Endometrium (tissue), 2 donors: ENCODE measurements at regions not wholly inside any gene's neighbourhood (a gene's known extent, or its start where the extent isn't known, plus 50 kb on each side); places are given as distances from the start of the nearest gene placed in this dataset.

Experiments used
- FAIRE-seq: peaks from 2 replicates; lab custom pipeline; 2012; peaks lifted over from hg19 to GRCh38; lab: Jason Lieb, UNC
- donor health status: control.
- donor health status: control.

DNA sequence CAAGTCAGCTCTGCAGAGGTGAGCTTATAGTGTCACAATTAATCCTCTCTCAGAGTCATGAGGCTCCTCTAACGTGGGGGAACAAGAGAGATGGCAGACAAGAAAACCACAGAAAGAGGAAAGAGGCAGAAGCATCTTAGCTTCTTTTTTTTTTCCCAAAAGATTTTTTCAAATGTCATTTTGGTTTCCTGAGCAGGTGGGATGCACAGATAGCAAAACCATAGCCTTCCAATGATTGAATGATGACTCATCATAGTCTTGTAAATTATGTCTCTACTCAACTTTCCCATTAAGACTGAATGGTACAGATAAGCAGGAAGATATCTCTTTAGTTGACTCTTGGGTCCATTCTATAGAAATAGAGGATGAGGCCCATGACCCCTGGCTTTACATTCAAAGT lies 162.8 kb upstream of the ZFHX3 start:
- no peak for FAIRE-seq

GRCh38 chr16:73210084-73210483 lies 162.2 kb upstream of the ZFHX3 start:
- FAIRE-seq, result no peak

DNA sequence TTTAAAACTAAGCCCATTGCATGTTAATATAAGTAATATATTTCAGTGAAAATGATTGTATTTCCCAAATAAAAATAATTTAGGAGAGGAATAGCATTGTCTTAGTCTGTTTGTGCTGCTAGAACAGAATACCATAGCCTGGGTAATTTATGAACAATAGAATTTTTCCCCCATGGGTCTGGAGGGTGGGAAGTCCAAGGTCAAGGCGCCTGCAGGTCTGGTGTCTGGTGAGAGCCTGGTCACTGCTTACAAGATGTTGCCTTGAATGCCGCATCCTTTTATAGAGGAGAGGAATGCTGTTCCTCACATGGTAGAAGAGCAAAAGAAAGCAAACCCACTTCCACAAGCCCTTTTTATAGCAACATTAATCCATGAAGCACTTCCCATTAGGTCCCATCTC lies 161.3 kb upstream of the ZFHX3 start:
- no peak for FAIRE-seq

- no peak for FAIRE-seq
Observed at GRCh38 chr16:73206151-73206707, 158.3 kb upstream of the ZFHX3 start.

DNA sequence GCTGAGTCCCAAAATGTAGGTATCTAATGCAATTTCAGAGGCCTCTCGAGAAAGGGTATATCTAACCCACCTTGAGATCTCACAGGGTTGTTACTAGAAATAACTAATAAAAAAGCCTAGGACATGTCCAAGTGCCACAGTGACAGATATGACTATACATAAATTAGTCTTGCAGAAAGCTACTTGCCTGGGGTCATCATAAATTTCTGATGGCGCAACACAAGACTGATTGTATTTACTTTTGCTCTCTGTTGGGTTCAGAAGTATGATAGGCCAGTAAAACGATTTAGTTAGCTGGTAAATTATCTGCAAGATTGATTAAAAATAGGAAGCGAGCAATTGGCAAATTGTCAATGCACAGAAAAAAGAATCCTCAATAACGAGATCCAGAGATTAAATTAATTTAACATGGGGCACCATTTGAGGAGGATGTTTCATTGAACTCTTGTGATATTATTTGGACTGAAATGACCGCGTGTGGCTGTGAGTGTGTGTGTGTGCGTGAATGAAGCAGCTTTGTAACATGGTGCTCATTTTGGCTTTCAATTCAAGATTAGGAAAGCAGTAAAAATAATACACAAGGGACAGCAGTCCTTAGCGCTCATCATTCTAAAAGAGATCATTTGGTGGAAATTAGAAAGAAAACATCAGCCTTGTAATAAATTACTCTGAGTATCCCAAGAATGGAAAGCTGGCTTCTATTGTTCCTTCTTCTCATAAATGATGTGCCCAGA lies 157.4 kb upstream of the ZFHX3 start:
- no peak for FAIRE-seq

- FAIRE-seq, result no peak
Observed at GRCh38 chr16:73204359-73205152, 156.6 kb upstream of the ZFHX3 start.

GRCh38 chr16:73202161-73202729 lies 154.3 kb upstream of the ZFHX3 start:
- FAIRE-seq, result no peak

DNA sequence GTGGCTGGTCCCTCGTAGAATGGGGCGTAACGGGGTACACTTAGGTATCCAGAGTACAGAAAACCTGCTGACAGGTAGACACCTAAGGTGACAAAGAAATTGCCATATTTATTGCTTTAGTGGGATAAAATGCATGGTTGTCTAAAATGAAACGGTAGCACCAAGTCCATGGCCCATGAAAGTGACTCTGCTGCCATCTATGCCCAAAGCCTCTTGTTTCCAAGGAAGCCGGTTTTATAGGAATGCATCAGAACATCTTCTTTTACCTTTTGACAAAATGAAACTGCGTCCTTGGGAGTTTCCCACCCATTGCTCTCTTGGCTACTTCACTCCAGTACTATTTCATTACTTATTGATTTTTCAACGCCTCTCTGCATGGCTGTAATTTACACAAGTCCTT lies 151.3 kb upstream of the ZFHX3 start:
- no peak for FAIRE-seq

GRCh38 chr16:73198481-73198880 lies 150.6 kb upstream of the ZFHX3 start:
- no peak for FAIRE-seq

DNA sequence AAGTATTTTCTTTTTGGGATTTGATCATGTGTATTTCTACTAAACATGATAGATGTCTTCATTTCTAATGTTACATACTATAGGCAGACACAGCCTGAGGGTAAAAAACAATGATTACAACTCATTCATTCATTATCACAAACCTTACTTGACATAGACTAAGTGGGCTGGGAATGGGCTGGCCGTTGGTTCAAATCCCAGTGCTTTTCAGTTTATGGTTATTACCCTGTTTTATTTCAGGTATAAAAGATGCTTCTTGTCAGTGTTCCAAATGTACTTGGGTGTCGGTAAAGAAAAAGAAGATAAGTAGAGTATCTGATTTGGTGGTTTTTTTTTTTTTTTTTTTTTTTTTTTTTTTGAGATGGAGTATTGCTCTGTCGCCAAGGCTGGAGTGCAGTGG lies 149.7 kb upstream of the ZFHX3 start:
- FAIRE-seq, result no peak

- FAIRE-seq, result no peak
Observed at GRCh38 chr16:73196670-73197069, 148.7 kb upstream of the ZFHX3 start.

GRCh38 chr16:73193464-73193863 lies 145.5 kb upstream of the ZFHX3 start:
- no peak for FAIRE-seq

- FAIRE-seq, result no peak
Observed at GRCh38 chr16:73192232-73192894, 144.4 kb upstream of the ZFHX3 start.

GRCh38 chr16:73191660-73192046 lies 143.7 kb upstream of the ZFHX3 start:
- FAIRE-seq, result no peak

GRCh38 chr16:73190688-73191659 lies 143.0 kb upstream of the ZFHX3 start:
- FAIRE-seq, result no peak

- no peak for FAIRE-seq
Observed at GRCh38 chr16:73190256-73190655, 142.3 kb upstream of the ZFHX3 start.

DNA sequence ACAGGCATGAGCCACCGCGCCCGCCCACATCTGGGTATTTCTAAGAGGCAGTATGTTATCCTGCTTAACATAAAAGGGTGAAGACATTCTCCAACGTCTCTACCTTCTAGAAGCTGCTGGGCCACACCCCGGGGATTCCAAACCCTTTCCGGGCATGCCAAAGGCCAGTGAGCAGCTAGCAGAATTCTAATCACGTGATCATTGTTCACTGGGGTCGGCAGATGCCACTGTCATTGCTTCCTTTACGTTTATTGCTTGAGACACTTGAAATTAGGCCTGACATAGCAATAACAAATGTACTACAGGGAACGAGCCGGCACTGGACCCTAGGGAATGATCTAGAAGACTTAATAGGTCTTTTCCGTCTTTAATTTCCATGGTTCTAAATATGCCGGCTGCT lies 141.2 kb upstream of the ZFHX3 start:
- FAIRE-seq, result no peak

DNA sequence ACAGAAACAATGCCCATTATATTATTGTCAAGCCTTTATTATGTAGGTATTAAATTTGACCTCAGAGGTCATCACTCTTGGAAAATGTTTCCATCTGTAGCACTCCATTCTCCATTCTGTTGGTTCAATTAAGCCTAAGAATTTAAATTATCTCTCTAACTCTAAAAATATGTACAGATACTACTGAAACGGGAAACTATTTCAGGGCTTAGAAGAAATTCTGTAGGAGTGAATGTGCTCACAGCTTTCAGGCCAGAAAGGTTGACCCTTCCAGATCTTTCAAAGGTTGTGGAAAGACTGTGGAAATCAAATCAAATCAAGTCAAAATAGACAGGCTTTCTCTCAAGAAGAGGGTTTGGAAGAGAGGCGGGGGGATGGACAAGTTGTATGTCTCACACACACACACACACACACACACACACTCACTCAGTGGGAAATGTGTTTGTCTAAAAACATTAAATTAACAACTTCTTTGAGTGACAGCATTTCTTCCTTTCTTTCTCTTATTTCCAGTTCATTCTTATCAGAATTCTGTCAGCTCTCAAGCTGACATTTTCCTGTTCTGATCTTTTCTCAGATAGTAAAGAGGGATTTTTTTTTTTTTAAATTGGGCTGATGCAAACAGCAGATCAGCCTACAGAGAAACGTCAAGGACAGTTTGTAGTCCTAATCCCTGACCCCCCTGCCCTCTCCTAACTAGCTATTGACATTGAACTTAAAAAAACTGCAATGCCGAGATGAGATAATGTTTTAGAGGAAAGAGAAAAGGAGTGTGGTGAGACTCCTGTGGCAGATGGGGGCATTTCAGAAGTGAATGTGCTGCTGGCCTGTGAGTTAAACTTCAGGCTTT lies 139.0 kb upstream of the ZFHX3 start:
- no peak for FAIRE-seq

DNA sequence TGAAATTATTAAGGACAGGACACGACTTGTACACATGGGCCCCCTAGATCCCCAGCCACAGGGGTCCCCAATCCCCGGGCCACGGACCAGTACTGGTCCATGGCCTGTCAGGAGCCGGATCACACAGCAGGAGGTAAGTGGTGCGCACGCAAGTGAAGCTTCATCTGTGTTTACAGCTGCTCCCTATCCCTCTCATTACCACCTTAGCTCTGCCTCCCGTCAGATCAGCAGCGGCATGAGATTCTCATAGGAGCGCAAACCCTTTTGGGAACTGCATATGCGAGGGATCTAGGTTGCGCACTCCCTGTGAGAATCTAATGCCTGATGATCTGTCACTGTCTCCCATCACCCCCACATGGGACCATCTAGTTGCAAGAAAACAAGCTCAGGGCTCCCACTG lies 137.8 kb upstream of the ZFHX3 start:
- no peak for FAIRE-seq

- no peak for FAIRE-seq
Observed at GRCh38 chr16:73183611-73184092, 135.7 kb upstream of the ZFHX3 start.
